Neural progenitor cell (in vitro differentiated cells): ENCODE measurements at regions not wholly inside any gene's neighbourhood (a gene's known extent, or its start where the extent isn't known, plus 50 kb on each side); places are given as distances from the start of the nearest gene placed in this dataset.

Source experiments
- DNase-seq: peaks from one replicate; pipeline ENCODE4 v3.0.0-alpha.2; 2016; ENCODE audit warnings: low spot score
- H2AFZ ChIP-seq: fragments of 200-600 bp; sonication (generic); replicated peaks from 2 replicates; pipeline ENCODE4 v1.6.1; 2016; ENCODE audit warnings: antibody characterized with exemption
- H3F3A ChIP-seq: fragments of 200-600 bp; sonication (generic); 2 replicates; pipeline ENCODE4 v1.6.1; 2016; ENCODE audit warnings: antibody characterized with exemption, low read depth
- H3K27ac ChIP-seq: fragments of 200-600 bp; sonication (generic); 2 replicates; pipeline ENCODE4 v1.5.1; 2016; ENCODE audit warnings: mild to moderate bottlenecking
- H3K27me3 ChIP-seq: fragments of 200-600 bp; sonication (generic); 2 replicates; pipeline ENCODE4 v1.6.1; 2016; ENCODE audit warnings: mild to moderate bottlenecking, moderate library complexity
- H3K36me3 ChIP-seq: fragments of 200-600 bp; sonication (generic); 2 replicates; pipeline ENCODE4 v1.5.1; 2016
- H3K4me1 ChIP-seq: fragments of 200-600 bp; sonication (generic); 2 replicates; pipeline ENCODE4 v1.6.1; 2016; ENCODE audit warnings: mixed run types
- H3K4me2 ChIP-seq: fragments of 200-600 bp; sonication (generic); 2 replicates; pipeline ENCODE4 v1.6.1; 2016
- H3K4me3 ChIP-seq: fragments of 200-600 bp; sonication (generic); 2 replicates; pipeline ENCODE4 v1.5.1; 2016
- H3K79me2 ChIP-seq: fragments of 200-600 bp; sonication (generic); 2 replicates; pipeline ENCODE4 v1.6.1; 2016; ENCODE audit warnings: low read depth
- H3K9ac ChIP-seq: fragments of 200-600 bp; sonication (generic); 2 replicates; pipeline ENCODE4 v1.6.1; 2016
- H3K9me3 ChIP-seq: fragments of 200-600 bp; sonication (generic); 2 replicates; pipeline ENCODE4 v1.5.1; 2016; ENCODE audit warnings: low read depth
- H4K20me1 ChIP-seq: fragments of 200-600 bp; sonication (generic); 2 replicates; pipeline ENCODE4 v1.6.1; 2016; ENCODE audit warnings: low read depth
- H3K27ac Mint-ChIP-seq: 3 replicates; pipeline ENCODE4 v1.8.0; 2021; ENCODE audit warnings: mixed read lengths
- H3K27me3 Mint-ChIP-seq: 2 replicates; pipeline ENCODE4 v1.8.0; 2022; ENCODE audit warnings: low read depth, mild to moderate bottlenecking, inconsistent platforms, moderate library complexity, mixed read lengths; ENCODE audit not compliant: insufficient read depth
- H3K36me3 Mint-ChIP-seq: 3 replicates; pipeline ENCODE4 v1.8.0; 2021; ENCODE audit warnings: mixed read lengths
- H3K4me1 Mint-ChIP-seq: 3 replicates; pipeline ENCODE4 v1.8.0; 2021; ENCODE audit warnings: mixed read lengths
- H3K4me3 Mint-ChIP-seq: 3 replicates; pipeline ENCODE4 v1.8.0; 2021; ENCODE audit warnings: mild to moderate bottlenecking, moderate library complexity, mixed read lengths
- H3K9me3 Mint-ChIP-seq: 3 replicates; pipeline ENCODE4 v1.8.0; 2020; ENCODE audit warnings: mixed read lengths
- EZH2 ChIP-seq: fragments of 200-600 bp; sonication (generic); IDR thresholded peaks from 2 replicates; pipeline ENCODE4 v1.6.1; 2017; ENCODE audit warnings: antibody characterized with exemption, mild to moderate bottlenecking, moderate library complexity
- EZH2phosphoT487 ChIP-seq: fragments of 200-600 bp; sonication (generic); IDR thresholded peaks from 2 replicates; pipeline ENCODE4 v1.6.1; 2017; ENCODE audit warnings: antibody characterized with exemption
- TF ChIP-seq, protein P1 (sequence below): fragments of 200-600 bp; sonication (generic); IDR thresholded peaks from 2 replicates; pipeline ENCODE4 v1.5.1; 2017; ENCODE audit warnings: antibody characterized with exemption, mild to moderate bottlenecking

- Mint-ChIP-seq H3K36me3 (no peaks in the 10 kb centered on the region), H3K27ac (no peak overlapping the region), H3K9me3 (no peaks in the 10 kb centered on the region), H3K4me3 (no peak overlapping the region), H3K4me1 (peaks cover 10% of the 10 kb centered on the region), H3K27me3 (no peaks in the 10 kb centered on the region)
- H3F3A ChIP-seq: no peaks in the 10 kb centered on the region
- DNase-seq: no peak
- no peaks in the 10 kb centered on the region for H3K36me3 ChIP-seq
- H3K4me1 ChIP-seq: no peaks in the 10 kb centered on the region
- H3K27ac ChIP-seq: no peak overlapping the region
- H3K27me3 ChIP-seq: no peaks in the 10 kb centered on the region
- no peak overlapping the region for H2AFZ ChIP-seq
- H3K79me2 ChIP-seq: no peaks in the 10 kb centered on the region
- no peak overlapping the region for H3K9ac ChIP-seq
- H4K20me1 ChIP-seq: no peaks in the 10 kb centered on the region
- H3K9me3 ChIP-seq: no peaks in the 10 kb centered on the region
- no peak overlapping the region for H3K4me3 ChIP-seq
- TF ChIP-seq EZH2phosphoT487: no peak
- TF ChIP-seq EZH2: no peak
- TF ChIP-seq, protein P1, sequence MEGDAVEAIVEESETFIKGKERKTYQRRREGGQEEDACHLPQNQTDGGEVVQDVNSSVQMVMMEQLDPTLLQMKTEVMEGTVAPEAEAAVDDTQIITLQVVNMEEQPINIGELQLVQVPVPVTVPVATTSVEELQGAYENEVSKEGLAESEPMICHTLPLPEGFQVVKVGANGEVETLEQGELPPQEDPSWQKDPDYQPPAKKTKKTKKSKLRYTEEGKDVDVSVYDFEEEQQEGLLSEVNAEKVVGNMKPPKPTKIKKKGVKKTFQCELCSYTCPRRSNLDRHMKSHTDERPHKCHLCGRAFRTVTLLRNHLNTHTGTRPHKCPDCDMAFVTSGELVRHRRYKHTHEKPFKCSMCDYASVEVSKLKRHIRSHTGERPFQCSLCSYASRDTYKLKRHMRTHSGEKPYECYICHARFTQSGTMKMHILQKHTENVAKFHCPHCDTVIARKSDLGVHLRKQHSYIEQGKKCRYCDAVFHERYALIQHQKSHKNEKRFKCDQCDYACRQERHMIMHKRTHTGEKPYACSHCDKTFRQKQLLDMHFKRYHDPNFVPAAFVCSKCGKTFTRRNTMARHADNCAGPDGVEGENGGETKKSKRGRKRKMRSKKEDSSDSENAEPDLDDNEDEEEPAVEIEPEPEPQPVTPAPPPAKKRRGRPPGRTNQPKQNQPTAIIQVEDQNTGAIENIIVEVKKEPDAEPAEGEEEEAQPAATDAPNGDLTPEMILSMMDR: no peak
- H3K4me2 ChIP-seq: no peak overlapping the region
These were observed 500.1 kb downstream of the PCDH19 start for GRCh38 chrX:99909946-99910345.

DNA sequence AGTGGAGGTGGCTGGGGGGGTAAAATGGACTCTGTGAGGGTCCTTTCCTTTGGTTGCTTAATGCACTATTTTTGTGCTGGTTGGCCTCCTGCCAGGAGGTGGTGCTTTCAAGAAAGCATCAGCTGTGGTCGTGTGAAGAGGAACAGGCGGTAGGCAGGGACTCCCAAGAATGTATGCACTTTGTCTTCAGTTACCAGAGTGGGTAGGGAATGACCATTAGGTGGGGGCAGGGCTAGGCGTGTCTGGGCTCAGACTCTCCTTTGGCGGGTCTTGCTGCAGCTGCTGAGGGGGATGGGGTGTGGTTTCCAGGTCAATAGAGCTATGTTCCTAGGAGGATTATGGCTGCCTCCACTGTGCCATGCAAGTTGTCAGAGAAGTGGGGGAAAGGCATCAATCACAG is 509.0 kb downstream of the PCDH19 start:
- Histone ChIP-seq H3K9me3 (no peaks in the 10 kb centered on the region), H4K20me1 (no peaks in the 10 kb centered on the region), H3K4me1 (no peaks in the 10 kb centered on the region), H3K27ac (no peak overlapping the region), H3K79me2 (no peaks in the 10 kb centered on the region), H3K4me3 (no peak overlapping the region), H3K36me3 (no peaks in the 10 kb centered on the region), H2AFZ (no peak overlapping the region), H3K9ac (no peak overlapping the region), H3F3A (no peaks in the 10 kb centered on the region), H3K27me3 (no peaks in the 10 kb centered on the region), H3K4me2 (no peak overlapping the region)
- peak; percentile 1 for DNase-seq
- Mint-ChIP-seq H3K4me1 (no peaks in the 10 kb centered on the region), H3K4me3 (no peak overlapping the region), H3K27ac (no peak overlapping the region), H3K36me3 (no peaks in the 10 kb centered on the region), H3K9me3 (no peaks in the 10 kb centered on the region), H3K27me3 (no peaks in the 10 kb centered on the region)
- TF ChIP-seq EZH2phosphoT487: no peak
- TF ChIP-seq, protein P1: no peak
- TF ChIP-seq EZH2: no peak

GRCh38 chrX:99887918-99888317 is 522.2 kb downstream of the PCDH19 start:
- H3K9me3 ChIP-seq: peaks cover 2% of the 10 kb centered on the region
- no peaks in the 10 kb centered on the region for H3K27me3 Mint-ChIP-seq
- H3K4me1 Mint-ChIP-seq: no peaks in the 10 kb centered on the region
- no peak overlapping the region for H3K4me3 Mint-ChIP-seq
- no peak overlapping the region for H2AFZ ChIP-seq
- H3K27ac Mint-ChIP-seq: no peak overlapping the region
- no peaks in the 10 kb centered on the region for H3K27me3 ChIP-seq
- no peaks in the 10 kb centered on the region for H3K36me3 ChIP-seq
- H3K27ac ChIP-seq: no peak overlapping the region
- H3K4me1 ChIP-seq: no peaks in the 10 kb centered on the region
- no peaks in the 10 kb centered on the region for H3K79me2 ChIP-seq
- H3F3A ChIP-seq: no peaks in the 10 kb centered on the region
- no peak for TF ChIP-seq EZH2
- no peak for TF ChIP-seq EZH2phosphoT487
- TF ChIP-seq, protein P1: no peak
- no peak overlapping the region for H3K9ac ChIP-seq
- no peak overlapping the region for H3K4me2 ChIP-seq
- H4K20me1 ChIP-seq: no peaks in the 10 kb centered on the region
- H3K4me3 ChIP-seq: no peak overlapping the region
- no peaks in the 10 kb centered on the region for H3K9me3 Mint-ChIP-seq
- no peak for DNase-seq
- no peaks in the 10 kb centered on the region for H3K36me3 Mint-ChIP-seq
